Large intestine (tissue), 3 donors: ENCODE measurements at regions not wholly inside any gene's neighbourhood (a gene's known extent, or its start where the extent isn't known, plus 50 kb on each side); places are given as distances from the start of the nearest gene placed in this dataset.

Experiments
- DNase-seq, 2 donors: peaks; one replicate each; pipeline versions ENCODE4 v3.0.0 to v3.0.0-alpha.2; 2013
- H3K27ac ChIP-seq: one replicate; pipeline ENCODE4 v1.5.1; 2013; ENCODE audit warnings: low read length
- H3K27me3 ChIP-seq: 2 replicates; pipeline ENCODE4 v1.6.1; 2013; ENCODE audit warnings: low read length; ENCODE audit not compliant: control insufficient read depth, insufficient read depth
- H3K36me3 ChIP-seq: 2 replicates; pipeline ENCODE4 v1.6.1; 2013; ENCODE audit warnings: low read length; ENCODE audit not compliant: control insufficient read depth, insufficient read depth
- H3K4me1 ChIP-seq: one replicate; pipeline ENCODE4 v1.6.1; 2013; ENCODE audit warnings: low read length; ENCODE audit not compliant: control insufficient read depth, insufficient read depth
- H3K4me3 ChIP-seq: one replicate; pipeline ENCODE4 v1.5.1; 2013; ENCODE audit warnings: low read length
- H3K9me3 ChIP-seq: one replicate; pipeline ENCODE4 v1.6.1; 2013; ENCODE audit warnings: mild to moderate bottlenecking, low read depth, low read length, moderate library complexity; ENCODE audit not compliant: control insufficient read depth
- WGBS: methylation state at CpG from one replicate; pipeline ENCODE4 v1.1.5; 2013; ENCODE audit warnings: low lambda C conversion rate; ENCODE audit not compliant: insufficient coverage; 5-methylcytosine and 5-hydroxymethylcytosine counted together

DNA sequence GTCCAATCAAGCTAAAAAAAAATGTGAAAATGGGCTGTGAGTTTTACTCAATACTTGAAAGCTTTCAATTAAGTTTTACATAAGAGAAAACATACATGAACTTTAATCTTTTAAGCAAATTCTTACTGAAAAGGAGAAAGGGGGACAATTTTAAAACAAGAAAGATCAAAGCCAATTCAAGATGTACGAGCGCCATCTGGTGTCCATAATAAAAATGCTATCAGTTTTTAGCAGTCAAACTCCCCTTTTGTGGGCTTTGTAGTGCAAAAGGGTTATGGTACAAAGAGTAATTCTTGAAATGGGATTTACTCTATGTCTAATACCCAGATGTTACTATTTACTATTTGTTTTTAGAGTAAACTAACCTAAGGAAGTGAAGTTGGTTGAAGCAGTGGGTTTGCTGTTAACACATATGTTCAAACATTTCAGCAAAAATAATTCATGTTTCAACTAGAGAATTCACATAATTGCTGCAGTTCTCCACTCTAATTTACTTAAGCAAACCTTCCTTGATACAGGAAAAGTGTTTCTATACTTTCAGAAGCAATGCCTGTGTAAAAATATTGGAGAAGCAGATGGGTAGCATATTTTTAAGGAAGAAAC lies 228.2 kb upstream of the TYRP1 start:
- Histone ChIP-seq H3K4me3 (no peak overlapping the region), H3K9me3 (no peaks in the 10 kb centered on the region), H3K27ac (no peak overlapping the region), H3K27me3 (no peaks in the 10 kb centered on the region), H3K4me1 (no peaks in the 10 kb centered on the region), H3K36me3 (no peaks in the 10 kb centered on the region)
- no peak for DNase-seq
- WGBS = no CpG with 5 or more reads among the region's 2 CpGs

GRCh38 chr9:12469084-12469483 lies 224.1 kb upstream of the TYRP1 start:
- WGBS = 80% methylated on average over 1 of the region's 1 CpG
- H3K27ac ChIP-seq = no peak overlapping the region
- H3K4me3 ChIP-seq = no peak overlapping the region
- H3K27me3 ChIP-seq = no peaks in the 10 kb centered on the region
- H3K9me3 ChIP-seq = no peaks in the 10 kb centered on the region
- H3K4me1 ChIP-seq = no peaks in the 10 kb centered on the region
- no peak for DNase-seq
- H3K36me3 ChIP-seq = no peaks in the 10 kb centered on the region

DNA sequence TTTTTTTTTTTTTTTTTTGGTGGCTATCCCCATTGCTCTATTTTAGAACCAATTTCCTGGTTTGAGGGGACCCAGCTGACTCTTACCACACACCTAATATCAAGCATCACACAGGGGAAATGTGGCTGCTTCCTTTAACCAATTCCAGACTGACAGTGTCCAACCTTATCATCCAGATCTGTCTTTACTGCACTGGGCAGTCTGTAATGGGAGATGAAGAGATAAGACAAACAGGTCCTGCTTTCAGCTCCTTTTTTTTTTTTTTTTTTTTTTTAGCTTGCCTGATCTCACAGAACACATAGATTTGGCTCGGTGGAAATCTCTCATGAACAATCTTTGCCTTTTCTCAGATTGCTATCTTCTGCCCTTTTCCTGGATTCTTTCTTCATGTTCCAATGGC lies 198.8 kb upstream of the TYRP1 start:
- WGBS = no CpG with 5 or more reads among the region's 1 CpG
- H3K27me3 ChIP-seq = no peaks in the 10 kb centered on the region
- H3K4me1 ChIP-seq = no peaks in the 10 kb centered on the region
- H3K27ac ChIP-seq = no peak overlapping the region
- no peaks in the 10 kb centered on the region for H3K9me3 ChIP-seq
- no peak for DNase-seq
- H3K4me3 ChIP-seq = no peak overlapping the region
- H3K36me3 ChIP-seq = no peaks in the 10 kb centered on the region

- no peak overlapping the region for H3K27ac ChIP-seq
- no peaks in the 10 kb centered on the region for H3K36me3 ChIP-seq
- H3K27me3 ChIP-seq = no peaks in the 10 kb centered on the region
- H3K4me3 ChIP-seq = no peak overlapping the region
- no peak for DNase-seq
- H3K4me1 ChIP-seq = no peaks in the 10 kb centered on the region
- no peaks in the 10 kb centered on the region for H3K9me3 ChIP-seq
Observed at GRCh38 chr9:12497790-12498189, 195.4 kb upstream of the TYRP1 start.

DNA sequence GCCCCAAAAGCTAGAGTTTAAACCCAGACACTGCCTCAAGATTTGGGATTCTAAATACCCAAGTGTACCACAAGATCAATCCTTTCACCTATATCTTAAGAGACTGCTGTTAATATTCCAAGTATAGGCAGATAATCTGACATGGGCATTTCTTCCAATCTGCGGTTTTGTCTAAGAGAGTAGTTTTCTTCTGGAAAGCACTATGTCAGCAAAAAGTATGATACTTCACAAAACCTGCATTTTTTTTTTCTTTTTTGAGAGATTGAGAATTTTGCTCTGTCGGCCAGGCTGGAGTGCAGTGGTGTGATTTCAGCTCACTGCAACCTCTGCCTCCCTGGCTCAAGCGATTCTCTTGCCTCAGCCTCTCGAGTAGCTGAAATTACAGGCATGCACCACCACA lies 190.7 kb upstream of the TYRP1 start:
- 60% methylated on average over 1 of the region's 4 CpGs for WGBS
- Histone ChIP-seq H3K27me3 (no peaks in the 10 kb centered on the region), H3K9me3 (no peaks in the 10 kb centered on the region), H3K4me1 (no peaks in the 10 kb centered on the region), H3K4me3 (no peak overlapping the region), H3K36me3 (no peaks in the 10 kb centered on the region), H3K27ac (no peak overlapping the region)
- DNase-seq = no peak

- 60% methylated on average over 1 of the region's 2 CpGs for WGBS
- no peaks in the 10 kb centered on the region for H3K4me1 ChIP-seq
- no peak for DNase-seq
- H3K9me3 ChIP-seq = no peaks in the 10 kb centered on the region
- no peak overlapping the region for H3K27ac ChIP-seq
- no peak overlapping the region for H3K4me3 ChIP-seq
- H3K27me3 ChIP-seq = no peaks in the 10 kb centered on the region
- H3K36me3 ChIP-seq = no peaks in the 10 kb centered on the region
Observed at GRCh38 chr9:12503606-12504122, 189.5 kb upstream of the TYRP1 start.

GRCh38 chr9:12510551-12510950 lies 182.6 kb upstream of the TYRP1 start:
- no peak overlapping the region for H3K4me3 ChIP-seq
- WGBS = 20% methylated on average over 2 of the region's 3 CpGs
- no peaks in the 10 kb centered on the region for H3K27me3 ChIP-seq
- no peaks in the 10 kb centered on the region for H3K9me3 ChIP-seq
- no peak for DNase-seq
- H3K27ac ChIP-seq = no peak overlapping the region
- H3K36me3 ChIP-seq = no peaks in the 10 kb centered on the region
- H3K4me1 ChIP-seq = no peaks in the 10 kb centered on the region

- Histone ChIP-seq H3K27me3 (no peaks in the 10 kb centered on the region), H3K27ac (no peak overlapping the region), H3K9me3 (no peaks in the 10 kb centered on the region), H3K4me3 (no peak overlapping the region), H3K4me1 (no peaks in the 10 kb centered on the region), H3K36me3 (no peaks in the 10 kb centered on the region)
- no CpG with 5 or more reads among the region's 1 CpG for WGBS
- no peak for DNase-seq
Observed at GRCh38 chr9:12511726-12512125, 181.5 kb upstream of the TYRP1 start.

DNA sequence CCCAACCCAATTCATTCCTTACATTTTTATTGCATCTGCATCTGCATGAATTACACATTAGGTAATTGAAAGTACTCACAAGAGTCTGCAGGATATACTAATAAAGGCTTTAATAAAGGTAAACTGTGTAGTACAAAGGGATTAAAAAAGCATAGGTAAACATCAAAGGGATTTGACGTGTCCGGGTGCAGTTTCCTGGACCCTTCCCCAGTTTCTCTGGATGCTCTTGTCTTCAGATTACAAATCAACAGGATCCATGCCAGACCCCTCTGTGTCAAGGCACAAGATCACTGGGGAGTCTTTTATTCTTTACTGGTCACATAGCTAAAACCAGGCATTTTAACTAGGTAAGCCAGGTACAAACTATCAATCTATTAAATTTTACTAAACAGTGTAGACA lies 177.2 kb upstream of the TYRP1 start:
- Histone ChIP-seq H3K4me1 (no peaks in the 10 kb centered on the region), H3K27me3 (no peaks in the 10 kb centered on the region), H3K9me3 (no peaks in the 10 kb centered on the region), H3K4me3 (no peak overlapping the region), H3K27ac (no peak overlapping the region), H3K36me3 (no peaks in the 10 kb centered on the region)
- WGBS = no CpG with 5 or more reads among the region's 2 CpGs
- DNase-seq = no peak

GRCh38 chr9:12516573-12516972 lies 176.6 kb upstream of the TYRP1 start:
- H3K27me3 ChIP-seq = no peaks in the 10 kb centered on the region
- DNase-seq = no peak

GRCh38 chr9:12538842-12539579 lies 154.2 kb upstream of the TYRP1 start:
- no peak overlapping the region for H3K4me3 ChIP-seq
- WGBS = 81% methylated on average over 2 of the region's 13 CpGs

More at GRCh38 chr9:12516573-12516972, 176.6 kb upstream of the TYRP1 start:
- Histone ChIP-seq H3K36me3 (no peaks in the 10 kb centered on the region), H3K4me3 (no peak overlapping the region), H3K4me1 (no peaks in the 10 kb centered on the region), H3K27ac (no peak overlapping the region), H3K9me3 (no peaks in the 10 kb centered on the region)

More at GRCh38 chr9:12538842-12539579, 154.2 kb upstream of the TYRP1 start:
- Histone ChIP-seq H3K9me3 (no peaks in the 10 kb centered on the region), H3K4me1 (no peaks in the 10 kb centered on the region), H3K27me3 (no peaks in the 10 kb centered on the region), H3K36me3 (no peaks in the 10 kb centered on the region), H3K27ac (no peak overlapping the region)
- no peak for DNase-seq
